T-helper 22 cell (primary cell): ENCODE measurements at regions not wholly inside any gene's neighbourhood (a gene's known extent, or its start where the extent isn't known, plus 50 kb on each side); places are given as distances from the start of the nearest gene placed in this dataset.

Source experiments
- DNase-seq: peaks from one replicate; pipeline ENCODE4 v3.0.0-alpha.2; 2020; ENCODE audit warnings: low read depth

- no peak for DNase-seq
Observed at GRCh38 chr2:215598376-215598975, 162.6 kb upstream of the FN1 start.

- DNase-seq = no peak
Observed at GRCh38 chr2:215597577-215597976, 161.7 kb upstream of the FN1 start.

GRCh38 chr2:215594766-215595165 is 158.9 kb upstream of the FN1 start:
- DNase-seq = no peak

GRCh38 chr2:215590010-215590745 is 154.3 kb upstream of the FN1 start:
- DNase-seq = no peak

- DNase-seq = no peak
Observed at GRCh38 chr2:215583881-215584280, 148.0 kb upstream of the FN1 start.

GRCh38 chr2:215579809-215580208 is 143.9 kb upstream of the FN1 start:
- DNase-seq = no peak

- no peak for DNase-seq
Observed at GRCh38 chr2:215577356-215577755, 141.5 kb upstream of the FN1 start.

- no peak for DNase-seq
Observed at GRCh38 chr2:215576572-215576971, 140.7 kb upstream of the FN1 start.

GRCh38 chr2:215573496-215573895 is 137.6 kb upstream of the FN1 start:
- DNase-seq = no peak

- no peak for DNase-seq
Observed at GRCh38 chr2:215572341-215572848, 136.5 kb upstream of the FN1 start.

GRCh38 chr2:215571689-215572088 is 135.8 kb upstream of the FN1 start:
- no peak for DNase-seq

GRCh38 chr2:215567504-215567903 is 131.6 kb upstream of the FN1 start:
- DNase-seq = no peak

GRCh38 chr2:215565897-215566296 is 130.0 kb upstream of the FN1 start:
- DNase-seq = no peak

- DNase-seq = no peak
Observed at GRCh38 chr2:215557701-215558100, 121.8 kb upstream of the FN1 start.

GRCh38 chr2:215556979-215557378 is 121.1 kb upstream of the FN1 start:
- DNase-seq = no peak

GRCh38 chr2:215554689-215555498 is 119.0 kb upstream of the FN1 start:
- DNase-seq = no peak

GRCh38 chr2:215553946-215554345 is 118.1 kb upstream of the FN1 start:
- DNase-seq = no peak

- DNase-seq = no peak
Observed at GRCh38 chr2:215552144-215552580, 116.3 kb upstream of the FN1 start.

GRCh38 chr2:215550331-215550730 is 114.5 kb upstream of the FN1 start:
- DNase-seq = no peak

GRCh38 chr2:215548714-215549113 is 112.8 kb upstream of the FN1 start:
- no peak for DNase-seq

- no peak for DNase-seq
Observed at GRCh38 chr2:215542690-215543089, 106.8 kb upstream of the FN1 start.

- DNase-seq = no peak
Observed at GRCh38 chr2:215540658-215541057, 104.8 kb upstream of the FN1 start.

GRCh38 chr2:215537611-215538010 is 101.7 kb upstream of the FN1 start:
- no peak for DNase-seq
